HepG2 (cell line): ENCODE measurements at regions not wholly inside any gene's neighbourhood (a gene's known extent, or its start where the extent isn't known, plus 50 kb on each side); places are given as distances from the start of the nearest gene placed in this dataset.

Experiments
- ATAC-seq: fragments of 200-7000 bp; cut with Tn5 transposase; 3 replicates; pipeline ENCODE4 v1.9.1; 2020; ENCODE audit warnings: mild to moderate bottlenecking, moderate library complexity
- BruUV-seq: library from RNA; stranded (reverse); fragments of 400-500 nt; replicated peaks from 2 replicates; lab custom pipeline; 2021; lab: Mats Ljungman, UMichigan
- CTCF ChIA-PET: fragments of 300-600 bp; formaldehyde crosslinking; extraction: SDS; loops from one replicate; lab custom pipeline; 2021; ENCODE audit warnings: low total read pairs, inconsistent platforms, low intra/inter-chr PET ratio; lab: Yijun Ruan, JAX
- POLR2A ChIA-PET: fragments of 350-600 bp; sonication (Branson Sonifier 250); formaldehyde crosslinking; loops from one replicate; lab custom pipeline; 2020; ENCODE audit warnings: antibody characterized with exemption, inconsistent platforms; lab: Yijun Ruan, JAX
- DNase-seq: peaks from one replicate; pipeline ENCODE4 v3.0.0-alpha.2; 2015; ENCODE audit warnings: low spot score
- FAIRE-seq: peaks from 3 replicates; lab custom pipeline; 2011; peaks lifted over from hg19 to GRCh38; lab: Jason Lieb, UNC
- H2AFZ ChIP-seq: one replicate; pipeline ENCODE4 v1.6.1; 2011; ENCODE audit warnings: low read length, inconsistent platforms
- H3K27ac ChIP-seq: fragments of 300-600 bp; 3 replicates; pipeline ENCODE4 v1.8.0; 2011; ENCODE audit warnings: mixed run types, mild to moderate bottlenecking, mixed read lengths, low read length, inconsistent platforms; ENCODE audit not compliant: insufficient read depth; ENCODE audit errors: extremely low read length
- H3K27me3 ChIP-seq, 2 experiments: fragments of 200-600 bp in 1 of 2; 2 replicates in 1 of 2; 3 replicates in 1 of 2; pipeline versions ENCODE4 v1.6.0 to v1.8.0; 2011; ENCODE audit warnings: low read length in 2 of 2, mild to moderate bottlenecking in 2 of 2, moderate library complexity in 2 of 2, inconsistent platforms in 1 of 2; ENCODE audit not compliant: insufficient read depth in 2 of 2, control insufficient read depth in 1 of 2
- H3K36me3 ChIP-seq, 2 experiments: fragments of 200-600 bp in 1 of 2; replicated peaks in 1 of 2; 2 replicates in 1 of 2; 3 replicates in 1 of 2; pipeline versions ENCODE4 v1.5.1 to v1.8.0; 2011; ENCODE audit warnings: low read length in 2 of 2, inconsistent platforms in 1 of 2; ENCODE audit not compliant: insufficient read depth in 2 of 2, control insufficient read depth in 1 of 2
- H3K4me1 ChIP-seq: 2 replicates; pipeline ENCODE4 v1.5.1; 2012; ENCODE audit warnings: low read length, inconsistent platforms; ENCODE audit not compliant: insufficient read depth
- H3K4me2 ChIP-seq: 2 replicates; pipeline ENCODE4 v1.6.0; 2011; ENCODE audit warnings: low read depth, low read length, inconsistent platforms
- H3K4me3 ChIP-seq, 3 experiments: fragments of 200-600 bp in 1 of 3; sonication (generic), shearing (Covaris generic) in 1 of 3; replicated peaks in 1 of 3; 2 replicates each; pipeline ENCODE4 v1.5.1; 2011 to 2016; ENCODE audit warnings: low read length in 3 of 3, inconsistent platforms in 2 of 3, low read depth in 2 of 3, mild to moderate bottlenecking in 2 of 3, control low read depth in 1 of 3, mixed read lengths in 1 of 3; ENCODE audit not compliant: insufficient read depth in 1 of 3
- H3K79me2 ChIP-seq: one replicate; pipeline ENCODE4 v1.6.1; 2011; ENCODE audit warnings: low read length, inconsistent platforms; ENCODE audit not compliant: insufficient read depth
- H3K9ac ChIP-seq: 2 replicates; pipeline ENCODE4 v1.6.0; 2011; ENCODE audit warnings: mild to moderate bottlenecking, low read depth, low read length, inconsistent platforms; ENCODE audit not compliant: insufficient read depth
- H3K9me3 ChIP-seq: 2 replicates; pipeline ENCODE4 v1.5.1; 2012; ENCODE audit warnings: mild to moderate bottlenecking, low read length
- H4K20me1 ChIP-seq: 2 replicates; pipeline ENCODE4 v1.6.0; 2011; ENCODE audit warnings: inconsistent platforms, mild to moderate bottlenecking, low read length, moderate library complexity; ENCODE audit not compliant: insufficient read depth
- HMGXB3 ChIP-seq: sonication (generic); formaldehyde crosslinking; IDR thresholded peaks from 2 replicates; pipeline ENCODE4 v1.4.0; 2020; ENCODE audit warnings: missing genetic modification reagents, borderline replicate concordance
- KDM5A ChIP-seq: fragments of 200-600 bp; sonication (generic); IDR thresholded peaks from 2 replicates; pipeline ENCODE4 v1.7.0; 2018; ENCODE audit warnings: antibody characterized with exemption, mild to moderate bottlenecking, low read length, borderline replicate concordance
- MAF1 ChIP-seq: sonication (generic); formaldehyde crosslinking; IDR thresholded peaks from 2 replicates; pipeline ENCODE4 v1.5.0; 2020; ENCODE audit warnings: missing genetic modification reagents, borderline replicate concordance
- RBAK ChIP-seq: sonication (generic); formaldehyde crosslinking; IDR thresholded peaks from 2 replicates; pipeline ENCODE4 v1.5.1; 2020; ENCODE audit warnings: mild to moderate bottlenecking, missing genetic modification reagents
- RBM39 ChIP-seq: fragments of 200-400 bp; formaldehyde crosslinking; IDR thresholded peaks from one replicate; pipeline ENCODE4 v1.6.1; 2018; ENCODE audit warnings: antibody characterized with exemption, mild to moderate bottlenecking, low read depth, low read length; ENCODE audit not compliant: poor library complexity, severe bottlenecking
- SMARCC2 ChIP-seq: fragments of 450-650 bp; IDR thresholded peaks from 2 replicates; pipeline ENCODE4 v1.6.1; 2017; ENCODE audit warnings: antibody characterized with exemption, mild to moderate bottlenecking
- SNRNP70 ChIP-seq: fragments of 200-400 bp; formaldehyde crosslinking; IDR thresholded peaks from 2 replicates; pipeline ENCODE4 v1.6.1; 2017; ENCODE audit warnings: mild to moderate bottlenecking, low read depth, low read length, moderate library complexity
- SP1 ChIP-seq, 2 experiments: fragments of 450-650 bp in 1 of 2; sonication (generic) in 1 of 2; formaldehyde crosslinking in 1 of 2; IDR thresholded peaks; 2 replicates each; pipeline versions ENCODE4 v1.4.0 to v1.6.1; 2016 to 2020; ENCODE audit warnings: missing genetic modification reagents in 1 of 2
- TBX2 ChIP-seq: sonication (generic); formaldehyde crosslinking; IDR thresholded peaks from 2 replicates; pipeline ENCODE4 v1.5.0; 2020; ENCODE audit warnings: missing genetic modification reagents, mild to moderate bottlenecking, borderline replicate concordance
- ZNF280B ChIP-seq: sonication (generic); formaldehyde crosslinking; IDR thresholded peaks from 2 replicates; pipeline ENCODE4 v1.5.0; 2020; ENCODE audit warnings: missing genetic modification reagents, mild to moderate bottlenecking, borderline replicate concordance
- ZNF329 ChIP-seq: sonication (generic); formaldehyde crosslinking; IDR thresholded peaks from 2 replicates; pipeline ENCODE4 v1.9.0; 2021; ENCODE audit warnings: low read depth, mild to moderate bottlenecking, missing genetic modification reagents
- ZNF501 ChIP-seq: sonication (generic); formaldehyde crosslinking; IDR thresholded peaks from 2 replicates; pipeline ENCODE4 v1.5.1; 2020; ENCODE audit warnings: mild to moderate bottlenecking, moderate library complexity, missing genetic modification reagents
- ZNF597 ChIP-seq: sonication (generic); formaldehyde crosslinking; IDR thresholded peaks from 2 replicates; pipeline ENCODE4 v1.5.0; 2020; ENCODE audit warnings: missing genetic modification reagents
- WGBS: methylation state at CpG from one replicate; pipeline ENCODE4 v1.1.6; 2017; ENCODE audit warnings: low lambda C conversion rate; 5-methylcytosine and 5-hydroxymethylcytosine counted together
- in situ Hi-C: cut with HindIII; loops from 2 replicates; pipeline ENCODE4 v1.10.0; 2017; ENCODE audit warnings: low pct_unique_long_range_greater_than_20kb; ENCODE audit not compliant: extremely low pct_ligation_motif_present
- intact Hi-C: fragments of 100-400 bp; cut with micrococcal nuclease; formaldehyde crosslinking; loops from one replicate; pipeline ENCODE4 v1.10.0; 2022; ENCODE audit not compliant: unreplicated experiment
- TF ChIP-seq, protein P1 (sequence below): sonication (generic); formaldehyde crosslinking; IDR thresholded peaks from 2 replicates; pipeline ENCODE4 v1.5.0; 2020; ENCODE audit warnings: mild to moderate bottlenecking, missing genetic modification reagents, moderate library complexity

DNA sequence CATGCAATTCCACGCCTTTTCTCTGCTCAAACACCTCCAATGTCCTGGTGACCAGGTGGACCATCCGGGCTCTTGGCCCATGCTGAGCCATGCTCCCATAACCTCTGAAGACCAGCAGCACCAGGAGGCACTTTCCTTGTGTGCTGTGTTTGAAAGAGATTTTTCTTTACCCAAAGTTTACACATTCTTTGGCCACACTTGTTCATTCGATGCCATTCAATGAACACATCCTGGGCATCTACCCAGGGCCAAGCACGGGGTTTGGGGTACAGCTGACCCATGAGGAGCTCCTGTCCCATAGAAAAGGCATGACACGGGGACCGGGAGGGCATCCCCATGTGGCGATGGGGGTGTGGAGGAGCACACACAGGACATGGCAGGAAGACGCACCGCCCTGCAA is 77.1 kb upstream of the IRX1 start (continued):
- TF ChIP-seq, protein P1, sequence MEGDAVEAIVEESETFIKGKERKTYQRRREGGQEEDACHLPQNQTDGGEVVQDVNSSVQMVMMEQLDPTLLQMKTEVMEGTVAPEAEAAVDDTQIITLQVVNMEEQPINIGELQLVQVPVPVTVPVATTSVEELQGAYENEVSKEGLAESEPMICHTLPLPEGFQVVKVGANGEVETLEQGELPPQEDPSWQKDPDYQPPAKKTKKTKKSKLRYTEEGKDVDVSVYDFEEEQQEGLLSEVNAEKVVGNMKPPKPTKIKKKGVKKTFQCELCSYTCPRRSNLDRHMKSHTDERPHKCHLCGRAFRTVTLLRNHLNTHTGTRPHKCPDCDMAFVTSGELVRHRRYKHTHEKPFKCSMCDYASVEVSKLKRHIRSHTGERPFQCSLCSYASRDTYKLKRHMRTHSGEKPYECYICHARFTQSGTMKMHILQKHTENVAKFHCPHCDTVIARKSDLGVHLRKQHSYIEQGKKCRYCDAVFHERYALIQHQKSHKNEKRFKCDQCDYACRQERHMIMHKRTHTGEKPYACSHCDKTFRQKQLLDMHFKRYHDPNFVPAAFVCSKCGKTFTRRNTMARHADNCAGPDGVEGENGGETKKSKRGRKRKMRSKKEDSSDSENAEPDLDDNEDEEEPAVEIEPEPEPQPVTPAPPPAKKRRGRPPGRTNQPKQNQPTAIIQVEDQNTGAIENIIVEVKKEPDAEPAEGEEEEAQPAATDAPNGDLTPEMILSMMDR (CRISPR knock-in tag) = no peak
- no peak for TF ChIP-seq ZNF280B (CRISPR knock-in tag)

GRCh38 chr5:3518051-3518450 is 77.6 kb upstream of the IRX1 start:
- POLR2A ChIA-PET = no interaction called here
- TF ChIP-seq SP1 (IDR thresholded peaks at IDR 0.05) (no peak), SP1 (CRISPR knock-in tag; IDR thresholded peaks at IDR 0.05) (no peak), ZNF329 (CRISPR knock-in tag) (no peak), KDM5A (no peak), HMGXB3 (CRISPR knock-in tag) (no peak), MAF1 (CRISPR knock-in tag) (no peak), RBM39 (no peak), RBAK (no peak), SNRNP70 (no peak), ZNF597 (CRISPR knock-in tag) (no peak), ZNF501 (CRISPR knock-in tag) (no peak), SMARCC2 (no peak), TBX2 (no peak)

More at GRCh38 chr5:3518051-3518450, 77.6 kb upstream of the IRX1 start:
- Histone ChIP-seq H3K27me3 (no peaks in the 10 kb centered on the region; a peak in 1 of 5 replicates), H3K4me1 (no peaks in the 10 kb centered on the region), H3K4me2 (no peak overlapping the region), H3K4me3 (no peak overlapping the region), H4K20me1 (no peaks in the 10 kb centered on the region), H3K36me3 (no peaks in the 10 kb centered on the region), H3K27ac (no peak overlapping the region), H3K9me3 (no peaks in the 10 kb centered on the region), H3K9ac (no peak overlapping the region), H3K79me2 (no peaks in the 10 kb centered on the region), H2AFZ (no peak overlapping the region)
- ATAC-seq (no peak), FAIRE-seq (no peak), DNase-seq (no peak)
- intact Hi-C loops (no loop called here), in situ Hi-C loops (no loop called here)
- no TSS peak for BruUV-seq
- CTCF ChIA-PET = no interaction called here
- 30% methylated on average over 11 of the region's 11 CpGs for WGBS
